ENCODE measurements at regions not wholly inside any gene's neighbourhood (a gene's known extent, or its start where the extent isn't known, plus 50 kb on each side); places are given as distances from the start of the nearest gene placed in this dataset.
A peak's percentile ranks its signal among the peaks of the same experiment; 100 is the strongest.

DNA sequence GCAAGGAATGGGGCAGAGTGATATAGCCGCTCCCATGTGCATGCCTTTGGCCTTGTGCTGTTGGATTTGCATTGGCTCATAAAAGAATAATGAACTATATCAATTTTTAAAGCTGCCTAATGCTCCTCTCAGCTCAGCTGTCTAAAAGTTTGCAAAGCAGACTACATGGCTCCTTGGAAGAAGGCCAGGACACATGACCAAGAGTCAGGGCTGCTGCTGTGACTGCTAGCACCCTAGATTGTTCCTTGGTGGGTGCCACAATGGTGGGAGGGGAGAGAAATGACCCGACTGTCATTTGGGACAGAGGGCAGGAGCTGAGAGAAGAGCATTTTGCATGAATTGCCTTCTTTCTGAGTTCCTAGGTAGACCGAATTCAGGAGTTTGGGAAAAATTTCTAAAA lies 307.9 kb downstream of the PDCD6IP start:
- CTCF ChIA-PET, result interaction anchor here (0.6 to 3.5 kb wide), 6 partner anchors 32 to 577 kb away, joined by 3 to 29 read pairs (median 4); no protein-coding TSS in a partner anchor
- BruUV-seq (replicated peaks), result no TSS peak
- TF ChIP-seq YY1 (IDR thresholded peaks at IDR 0.05; ENCODE audit: low read depth, low read length) (no peak), ZZZ3 (IDR thresholded peaks at IDR 0.05; ENCODE audit: control insufficient read depth, insufficient read length, low read depth) (no peak), PML (IDR thresholded peaks at IDR 0.05; ENCODE audit: low read length) (no peak), EZH2 (IDR thresholded peaks at IDR 0.05; ENCODE audit: borderline replicate concordance, control insufficient read depth, low read depth, low read length) (no peak), ZBED1 (IDR thresholded peaks at IDR 0.05; ENCODE audit: borderline replicate concordance) (no peak), KDM1A (IDR thresholded peaks at IDR 0.05; ENCODE audit: borderline replicate concordance) (no peak), CREM (IDR thresholded peaks at IDR 0.05; ENCODE audit: low read depth) (no peak), RAD21 (IDR thresholded peaks at IDR 0.05; ENCODE audit: insufficient read depth, low read depth, low read length) (no peak), LARP7 (IDR thresholded peaks at IDR 0.05) (no peak), SPI1 (IDR thresholded peaks at IDR 0.05; ENCODE audit: borderline replicate concordance, insufficient read depth, low read depth, low read length) (no peak), ZBTB4 (CRISPR knock-in tag; IDR thresholded peaks at IDR 0.05) (no peak), CHD2 (IDR thresholded peaks at IDR 0.05; ENCODE audit: borderline replicate concordance, low read depth, low read length) (no peak), RCOR1 (conservative IDR thresholded peaks at IDR 0.05; ENCODE audit: low read depth, low read length) (no peak), MYC (IDR thresholded peaks at IDR 0.05; ENCODE audit: insufficient read depth, insufficient read length, insufficient replicate concordance, low read length, severe bottlenecking) (no peak)
- TF ChIP-seq, protein P1, sequence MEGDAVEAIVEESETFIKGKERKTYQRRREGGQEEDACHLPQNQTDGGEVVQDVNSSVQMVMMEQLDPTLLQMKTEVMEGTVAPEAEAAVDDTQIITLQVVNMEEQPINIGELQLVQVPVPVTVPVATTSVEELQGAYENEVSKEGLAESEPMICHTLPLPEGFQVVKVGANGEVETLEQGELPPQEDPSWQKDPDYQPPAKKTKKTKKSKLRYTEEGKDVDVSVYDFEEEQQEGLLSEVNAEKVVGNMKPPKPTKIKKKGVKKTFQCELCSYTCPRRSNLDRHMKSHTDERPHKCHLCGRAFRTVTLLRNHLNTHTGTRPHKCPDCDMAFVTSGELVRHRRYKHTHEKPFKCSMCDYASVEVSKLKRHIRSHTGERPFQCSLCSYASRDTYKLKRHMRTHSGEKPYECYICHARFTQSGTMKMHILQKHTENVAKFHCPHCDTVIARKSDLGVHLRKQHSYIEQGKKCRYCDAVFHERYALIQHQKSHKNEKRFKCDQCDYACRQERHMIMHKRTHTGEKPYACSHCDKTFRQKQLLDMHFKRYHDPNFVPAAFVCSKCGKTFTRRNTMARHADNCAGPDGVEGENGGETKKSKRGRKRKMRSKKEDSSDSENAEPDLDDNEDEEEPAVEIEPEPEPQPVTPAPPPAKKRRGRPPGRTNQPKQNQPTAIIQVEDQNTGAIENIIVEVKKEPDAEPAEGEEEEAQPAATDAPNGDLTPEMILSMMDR (IDR thresholded peaks at IDR 0.05 in 2 of 3, conservative IDR thresholded peaks at IDR 0.05 in 1 of 3; ENCODE audit: control insufficient read depth in 2 of 3, extremely low read depth in 1 of 3, insufficient read depth in 1 of 3, low read depth in 3 of 3, low read length in 3 of 3), result no peak
- TF ChIP-seq, protein P2, sequence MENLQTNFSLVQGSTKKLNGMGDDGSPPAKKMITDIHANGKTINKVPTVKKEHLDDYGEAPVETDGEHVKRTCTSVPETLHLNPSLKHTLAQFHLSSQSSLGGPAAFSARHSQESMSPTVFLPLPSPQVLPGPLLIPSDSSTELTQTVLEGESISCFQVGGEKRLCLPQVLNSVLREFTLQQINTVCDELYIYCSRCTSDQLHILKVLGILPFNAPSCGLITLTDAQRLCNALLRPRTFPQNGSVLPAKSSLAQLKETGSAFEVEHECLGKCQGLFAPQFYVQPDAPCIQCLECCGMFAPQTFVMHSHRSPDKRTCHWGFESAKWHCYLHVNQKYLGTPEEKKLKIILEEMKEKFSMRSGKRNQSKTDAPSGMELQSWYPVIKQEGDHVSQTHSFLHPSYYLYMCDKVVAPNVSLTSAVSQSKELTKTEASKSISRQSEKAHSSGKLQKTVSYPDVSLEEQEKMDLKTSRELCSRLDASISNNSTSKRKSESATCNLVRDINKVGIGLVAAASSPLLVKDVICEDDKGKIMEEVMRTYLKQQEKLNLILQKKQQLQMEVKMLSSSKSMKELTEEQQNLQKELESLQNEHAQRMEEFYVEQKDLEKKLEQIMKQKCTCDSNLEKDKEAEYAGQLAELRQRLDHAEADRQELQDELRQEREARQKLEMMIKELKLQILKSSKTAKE (IDR thresholded peaks at IDR 0.05; ENCODE audit: low read depth, poor library complexity, severe bottlenecking), result no peak
- POLR2A ChIA-PET, result no interaction called here
- Histone ChIP-seq H2AFZ (ENCODE audit: control insufficient read depth, low read depth, low read length) (no peak overlapping the region), H3K9ac (ENCODE audit: control insufficient read depth, insufficient read depth, low read length) (no peak overlapping the region), H3K9me3 (replicated peaks; ENCODE audit: control insufficient read depth, insufficient read depth, low read length) (no peaks in the 10 kb centered on the region), H3K36me3 (ENCODE audit: control insufficient read depth in 2 of 2, insufficient read depth in 2 of 2, low read length in 1 of 2) (no peaks in the 10 kb centered on the region), H3K79me2 (ENCODE audit: control insufficient read depth, insufficient read depth, low read length) (no peaks in the 10 kb centered on the region), H3K4me2 (ENCODE audit: control insufficient read depth, insufficient read depth) (peak overlapping the region; percentile 70), H4K20me1 (ENCODE audit: control insufficient read depth, insufficient read depth) (no peaks in the 10 kb centered on the region), H3K4me1 (ENCODE audit: control insufficient read depth, insufficient read depth, low read length) (peaks cover 36% of the 10 kb centered on the region), H3K27ac (ENCODE audit: control insufficient read depth, insufficient read depth) (no peak overlapping the region), H3K4me3 (no peak overlapping the region), H3K27me3 (replicated peaks in 1 of 2; ENCODE audit: control insufficient read depth in 2 of 2, insufficient read depth in 2 of 2, low read length in 1 of 2) (no peaks in the 10 kb centered on the region)
- RAD21 ChIA-PET (ENCODE audit: unreplicated experiment), result interaction anchor here (1.6 to 2.1 kb wide), 2 partner anchors 32 to 577 kb away, joined by 3 to 12 read pairs; no protein-coding TSS in a partner anchor
- intact Hi-C loops (cut with micrococcal nuclease; ENCODE audit: unreplicated experiment), result loop anchor here (2.0 to 5.0 kb wide), 2 partner anchors 50 to 576 kb away; no protein-coding TSS in a partner anchor
- SMC1A ChIA-PET (ENCODE audit: uncharacterized antibody, unreplicated experiment), result interaction anchor here (0.8 to 2.2 kb wide), 7 partner anchors 40 to 584 kb away, joined by 3 to 11 read pairs (median 3); no protein-coding TSS in a partner anchor
- in situ Hi-C loops (cut with MboI), result no loop called here
- 67% methylated on average over 3 of the region's 3 CpGs for WGBS (ENCODE audit: insufficient coverage, insufficient replicate concordance, low lambda C conversion rate, missing lambda C conversion rate)
- no peak for ATAC-seq
- DNase-seq (ENCODE audit: low read depth, low spot score), result no peak
- FAIRE-seq, result no peak
